Testis (tissue), 2 donors: ENCODE measurements at regions not wholly inside any gene's neighbourhood (a gene's known extent, or its start where the extent isn't known, plus 50 kb on each side); places are given as distances from the start of the nearest gene placed in this dataset.

Experiments
- CTCF ChIP-seq, 3 experiments: fragments of 450-650 bp in 2 of 3; fragments of 200-600 bp in 1 of 3; sonication (generic) in 1 of 3; IDR thresholded peaks; one replicate each; pipeline ENCODE4 v1.5.1; 2016 to 2019; ENCODE audit warnings: antibody characterized with exemption in 3 of 3, mild to moderate bottlenecking in 2 of 3, moderate library complexity in 1 of 3
- POLR2A ChIP-seq: fragments of 450-650 bp; IDR thresholded peaks from one replicate; pipeline ENCODE4 v1.6.1; 2017; ENCODE audit warnings: antibody characterized with exemption, mild to moderate bottlenecking, moderate library complexity

GRCh38 chr6:4348462-4349112 is 213.2 kb upstream of the ECI2 start:
- no peak for TF ChIP-seq CTCF (IDR thresholded peaks at IDR 0.05)
- TF ChIP-seq POLR2A = no peak
